ENCODE measurements at regions not wholly inside any gene's neighbourhood (a gene's known extent, or its start where the extent isn't known, plus 50 kb on each side); places are given as distances from the start of the nearest gene placed in this dataset.

DNA sequence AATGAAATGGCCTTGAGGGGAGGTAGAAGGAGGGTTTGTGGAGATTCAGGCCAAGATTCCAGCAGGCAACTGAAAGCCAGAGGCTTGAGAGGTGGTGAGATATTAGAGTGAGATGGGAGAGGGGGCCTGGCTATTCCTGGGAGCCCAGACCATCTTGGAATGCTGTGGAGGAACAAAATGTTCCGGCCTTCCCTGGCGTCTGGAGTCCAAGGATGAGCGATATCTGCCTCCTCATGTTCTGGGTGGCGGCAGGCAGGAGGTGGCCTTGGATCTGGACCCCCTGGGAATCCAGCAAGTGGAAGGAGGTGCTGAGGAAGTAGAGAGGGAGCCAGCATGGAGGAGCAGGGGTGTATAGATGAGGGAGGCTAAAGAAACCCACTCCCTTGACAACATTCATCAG is 335.9 kb downstream of the CYP26B1 start:
- H3K4me2 ChIP-seq (ENCODE audit: insufficient read depth, low read length): no peak overlapping the region
- H3K79me2 ChIP-seq (ENCODE audit: control insufficient read depth, insufficient read depth, low read length): no peaks in the 10 kb centered on the region
- no peak overlapping the region for H3K27ac ChIP-seq (ENCODE audit: extremely low read depth, low read depth, low read length)
- 3% methylated on average over 4 of the region's 4 CpGs for WGBS (ENCODE audit: insufficient coverage, low coverage, missing lambda C conversion rate)
- no peaks in the 10 kb centered on the region for H3K36me3 ChIP-seq (ENCODE audit: control insufficient read depth, insufficient read depth, low read length)
- H3K9me1 ChIP-seq (ENCODE audit: control insufficient read depth, insufficient read depth, low read length): no peaks in the 10 kb centered on the region
- CTCF ChIA-PET (ENCODE audit: low intra/inter-chr PET ratio): no interaction called here
- H3K27me3 ChIP-seq (ENCODE audit: control insufficient read depth in 2 of 2, insufficient read depth in 2 of 2, low read length in 2 of 2): no peaks in the 10 kb centered on the region; a peak in 1 of 5 replicates
- no peaks in the 10 kb centered on the region for H3K9me3 ChIP-seq (replicated peaks; ENCODE audit: control insufficient read depth, insufficient read depth, low read depth, low read length)
- FAIRE-seq: no peak
- in situ Hi-C loops (cut with MboI) (loop anchor here (10.0 kb wide), 1 partner anchor 933 kb away; no protein-coding TSS in a partner anchor), intact Hi-C loops (cut with micrococcal nuclease) (no loop called here)
- no peak overlapping the region for H2AFZ ChIP-seq (ENCODE audit: low read depth, low read length)
- no peaks in the 10 kb centered on the region for H3K4me1 ChIP-seq (replicated peaks in 1 of 2; ENCODE audit: control insufficient read depth in 2 of 2, insufficient read depth in 2 of 2, low read length in 2 of 2)
- no peak overlapping the region for H3K4me3 ChIP-seq
- ATAC-seq: no peak
- H4K20me1 ChIP-seq (replicated peaks; ENCODE audit: control insufficient read depth, insufficient read depth, low read length): no peaks in the 10 kb centered on the region
- BruUV-seq (replicated peaks): no TSS peak
- POLR2A ChIA-PET: interaction anchor here (0.7 kb wide), 1 partner anchor 317 kb away, joined by 3 read pairs; no protein-coding TSS in a partner anchor
- TF ChIP-seq, protein P1, sequence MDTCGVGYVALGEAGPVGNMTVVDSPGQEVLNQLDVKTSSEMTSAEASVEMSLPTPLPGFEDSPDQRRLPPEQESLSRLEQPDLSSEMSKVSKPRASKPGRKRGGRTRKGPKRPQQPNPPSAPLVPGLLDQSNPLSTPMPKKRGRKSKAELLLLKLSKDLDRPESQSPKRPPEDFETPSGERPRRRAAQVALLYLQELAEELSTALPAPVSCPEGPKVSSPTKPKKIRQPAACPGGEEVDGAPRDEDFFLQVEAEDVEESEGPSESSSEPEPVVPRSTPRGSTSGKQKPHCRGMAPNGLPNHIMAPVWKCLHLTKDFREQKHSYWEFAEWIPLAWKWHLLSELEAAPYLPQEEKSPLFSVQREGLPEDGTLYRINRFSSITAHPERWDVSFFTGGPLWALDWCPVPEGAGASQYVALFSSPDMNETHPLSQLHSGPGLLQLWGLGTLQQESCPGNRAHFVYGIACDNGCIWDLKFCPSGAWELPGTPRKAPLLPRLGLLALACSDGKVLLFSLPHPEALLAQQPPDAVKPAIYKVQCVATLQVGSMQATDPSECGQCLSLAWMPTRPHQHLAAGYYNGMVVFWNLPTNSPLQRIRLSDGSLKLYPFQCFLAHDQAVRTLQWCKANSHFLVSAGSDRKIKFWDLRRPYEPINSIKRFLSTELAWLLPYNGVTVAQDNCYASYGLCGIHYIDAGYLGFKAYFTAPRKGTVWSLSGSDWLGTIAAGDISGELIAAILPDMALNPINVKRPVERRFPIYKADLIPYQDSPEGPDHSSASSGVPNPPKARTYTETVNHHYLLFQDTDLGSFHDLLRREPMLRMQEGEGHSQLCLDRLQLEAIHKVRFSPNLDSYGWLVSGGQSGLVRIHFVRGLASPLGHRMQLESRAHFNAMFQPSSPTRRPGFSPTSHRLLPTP (IDR thresholded peaks at IDR 0.05; ENCODE audit: borderline replicate concordance, extremely low read depth, insufficient read length): no peak
- TF ChIP-seq TAF1 (IDR thresholded peaks at IDR 0.05; ENCODE audit: control insufficient read depth, extremely low read depth, insufficient read depth, low read length, severe bottlenecking) (no peak), POLR3A (IDR thresholded peaks at IDR 0.05; ENCODE audit: borderline replicate concordance, extremely low read depth, insufficient read depth, insufficient read length) (no peak), BACH1 (tag; IDR thresholded peaks at IDR 0.05) (no peak), MCM2 (IDR thresholded peaks at IDR 0.05; ENCODE audit: low read depth) (no peak), MYNN (IDR thresholded peaks at IDR 0.05) (no peak), MYNN (CRISPR knock-in tag; IDR thresholded peaks at IDR 0.05) (no peak), CEBPB (tag; IDR thresholded peaks at IDR 0.05) (no peak)
- TF ChIP-seq, protein P2, sequence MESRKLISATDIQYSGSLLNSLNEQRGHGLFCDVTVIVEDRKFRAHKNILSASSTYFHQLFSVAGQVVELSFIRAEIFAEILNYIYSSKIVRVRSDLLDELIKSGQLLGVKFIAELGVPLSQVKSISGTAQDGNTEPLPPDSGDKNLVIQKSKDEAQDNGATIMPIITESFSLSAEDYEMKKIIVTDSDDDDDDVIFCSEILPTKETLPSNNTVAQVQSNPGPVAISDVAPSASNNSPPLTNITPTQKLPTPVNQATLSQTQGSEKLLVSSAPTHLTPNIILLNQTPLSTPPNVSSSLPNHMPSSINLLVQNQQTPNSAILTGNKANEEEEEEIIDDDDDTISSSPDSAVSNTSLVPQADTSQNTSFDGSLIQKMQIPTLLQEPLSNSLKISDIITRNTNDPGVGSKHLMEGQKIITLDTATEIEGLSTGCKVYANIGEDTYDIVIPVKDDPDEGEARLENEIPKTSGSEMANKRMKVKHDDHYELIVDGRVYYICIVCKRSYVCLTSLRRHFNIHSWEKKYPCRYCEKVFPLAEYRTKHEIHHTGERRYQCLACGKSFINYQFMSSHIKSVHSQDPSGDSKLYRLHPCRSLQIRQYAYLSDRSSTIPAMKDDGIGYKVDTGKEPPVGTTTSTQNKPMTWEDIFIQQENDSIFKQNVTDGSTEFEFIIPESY (CRISPR knock-in tag; IDR thresholded peaks at IDR 0.05): no peak
- TF ChIP-seq, protein P3, sequence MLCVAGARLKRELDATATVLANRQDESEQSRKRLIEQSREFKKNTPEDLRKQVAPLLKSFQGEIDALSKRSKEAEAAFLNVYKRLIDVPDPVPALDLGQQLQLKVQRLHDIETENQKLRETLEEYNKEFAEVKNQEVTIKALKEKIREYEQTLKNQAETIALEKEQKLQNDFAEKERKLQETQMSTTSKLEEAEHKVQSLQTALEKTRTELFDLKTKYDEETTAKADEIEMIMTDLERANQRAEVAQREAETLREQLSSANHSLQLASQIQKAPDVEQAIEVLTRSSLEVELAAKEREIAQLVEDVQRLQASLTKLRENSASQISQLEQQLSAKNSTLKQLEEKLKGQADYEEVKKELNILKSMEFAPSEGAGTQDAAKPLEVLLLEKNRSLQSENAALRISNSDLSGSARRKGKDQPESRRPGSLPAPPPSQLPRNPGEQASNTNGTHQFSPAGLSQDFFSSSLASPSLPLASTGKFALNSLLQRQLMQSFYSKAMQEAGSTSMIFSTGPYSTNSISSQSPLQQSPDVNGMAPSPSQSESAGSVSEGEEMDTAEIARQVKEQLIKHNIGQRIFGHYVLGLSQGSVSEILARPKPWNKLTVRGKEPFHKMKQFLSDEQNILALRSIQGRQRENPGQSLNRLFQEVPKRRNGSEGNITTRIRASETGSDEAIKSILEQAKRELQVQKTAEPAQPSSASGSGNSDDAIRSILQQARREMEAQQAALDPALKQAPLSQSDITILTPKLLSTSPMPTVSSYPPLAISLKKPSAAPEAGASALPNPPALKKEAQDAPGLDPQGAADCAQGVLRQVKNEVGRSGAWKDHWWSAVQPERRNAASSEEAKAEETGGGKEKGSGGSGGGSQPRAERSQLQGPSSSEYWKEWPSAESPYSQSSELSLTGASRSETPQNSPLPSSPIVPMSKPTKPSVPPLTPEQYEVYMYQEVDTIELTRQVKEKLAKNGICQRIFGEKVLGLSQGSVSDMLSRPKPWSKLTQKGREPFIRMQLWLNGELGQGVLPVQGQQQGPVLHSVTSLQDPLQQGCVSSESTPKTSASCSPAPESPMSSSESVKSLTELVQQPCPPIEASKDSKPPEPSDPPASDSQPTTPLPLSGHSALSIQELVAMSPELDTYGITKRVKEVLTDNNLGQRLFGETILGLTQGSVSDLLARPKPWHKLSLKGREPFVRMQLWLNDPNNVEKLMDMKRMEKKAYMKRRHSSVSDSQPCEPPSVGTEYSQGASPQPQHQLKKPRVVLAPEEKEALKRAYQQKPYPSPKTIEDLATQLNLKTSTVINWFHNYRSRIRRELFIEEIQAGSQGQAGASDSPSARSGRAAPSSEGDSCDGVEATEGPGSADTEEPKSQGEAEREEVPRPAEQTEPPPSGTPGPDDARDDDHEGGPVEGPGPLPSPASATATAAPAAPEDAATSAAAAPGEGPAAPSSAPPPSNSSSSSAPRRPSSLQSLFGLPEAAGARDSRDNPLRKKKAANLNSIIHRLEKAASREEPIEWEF (CRISPR knock-in tag; IDR thresholded peaks at IDR 0.05): no peak
- TF ChIP-seq, protein P4, sequence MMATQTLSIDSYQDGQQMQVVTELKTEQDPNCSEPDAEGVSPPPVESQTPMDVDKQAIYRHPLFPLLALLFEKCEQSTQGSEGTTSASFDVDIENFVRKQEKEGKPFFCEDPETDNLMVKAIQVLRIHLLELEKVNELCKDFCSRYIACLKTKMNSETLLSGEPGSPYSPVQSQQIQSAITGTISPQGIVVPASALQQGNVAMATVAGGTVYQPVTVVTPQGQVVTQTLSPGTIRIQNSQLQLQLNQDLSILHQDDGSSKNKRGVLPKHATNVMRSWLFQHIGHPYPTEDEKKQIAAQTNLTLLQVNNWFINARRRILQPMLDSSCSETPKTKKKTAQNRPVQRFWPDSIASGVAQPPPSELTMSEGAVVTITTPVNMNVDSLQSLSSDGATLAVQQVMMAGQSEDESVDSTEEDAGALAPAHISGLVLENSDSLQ (IDR thresholded peaks at IDR 0.05): no peak
- no peak for DNase-seq (ENCODE audit: extremely low read depth in 1 of 4, low spot score in 3 of 4)
- H3K9ac ChIP-seq (ENCODE audit: insufficient read depth in 1 of 2, low read depth in 2 of 2, low read length in 2 of 2): no peak overlapping the region

Data from K562 (cell line).